ENCODE measurements at regions not wholly inside any gene's neighbourhood (a gene's known extent, or its start where the extent isn't known, plus 50 kb on each side); places are given as distances from the start of the nearest gene placed in this dataset.

DNA sequence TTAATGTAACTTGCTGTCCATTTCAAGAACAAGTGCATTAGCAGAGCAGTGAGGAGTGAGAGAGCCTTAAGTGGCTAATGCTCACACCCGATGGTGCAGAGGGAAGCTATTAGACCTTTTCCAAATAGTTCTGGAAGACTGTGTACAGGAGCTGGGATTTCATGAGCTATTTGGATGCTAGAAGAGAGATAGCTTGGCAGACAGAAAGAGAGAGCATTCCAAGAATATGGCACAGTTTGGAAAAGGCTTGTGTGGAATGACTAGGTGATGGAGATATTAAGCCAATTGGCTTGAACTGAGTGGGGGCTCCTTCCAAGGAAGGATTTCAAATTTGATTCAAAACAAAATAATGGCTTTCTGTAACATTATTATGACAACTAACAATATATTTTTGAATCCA, 1097.2 kb upstream of the TENM3 start:
- intact Hi-C loops (cut with DNase I; ENCODE audit: low total_unique reads): no loop called here
- no peak overlapping the region for H3K4me3 ChIP-seq (ENCODE audit: low read depth, poor library complexity, severe bottlenecking)
- no peak for DNase-seq (ENCODE audit: low spot score in 2 of 2)
- 69 to 74% methylated on average over 1 of the region's 1 CpG for WGBS, 2 donors
- TF ChIP-seq POLR2A (IDR thresholded peaks at IDR 0.05): no peak
- TF ChIP-seq, protein P1, sequence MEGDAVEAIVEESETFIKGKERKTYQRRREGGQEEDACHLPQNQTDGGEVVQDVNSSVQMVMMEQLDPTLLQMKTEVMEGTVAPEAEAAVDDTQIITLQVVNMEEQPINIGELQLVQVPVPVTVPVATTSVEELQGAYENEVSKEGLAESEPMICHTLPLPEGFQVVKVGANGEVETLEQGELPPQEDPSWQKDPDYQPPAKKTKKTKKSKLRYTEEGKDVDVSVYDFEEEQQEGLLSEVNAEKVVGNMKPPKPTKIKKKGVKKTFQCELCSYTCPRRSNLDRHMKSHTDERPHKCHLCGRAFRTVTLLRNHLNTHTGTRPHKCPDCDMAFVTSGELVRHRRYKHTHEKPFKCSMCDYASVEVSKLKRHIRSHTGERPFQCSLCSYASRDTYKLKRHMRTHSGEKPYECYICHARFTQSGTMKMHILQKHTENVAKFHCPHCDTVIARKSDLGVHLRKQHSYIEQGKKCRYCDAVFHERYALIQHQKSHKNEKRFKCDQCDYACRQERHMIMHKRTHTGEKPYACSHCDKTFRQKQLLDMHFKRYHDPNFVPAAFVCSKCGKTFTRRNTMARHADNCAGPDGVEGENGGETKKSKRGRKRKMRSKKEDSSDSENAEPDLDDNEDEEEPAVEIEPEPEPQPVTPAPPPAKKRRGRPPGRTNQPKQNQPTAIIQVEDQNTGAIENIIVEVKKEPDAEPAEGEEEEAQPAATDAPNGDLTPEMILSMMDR (IDR thresholded peaks at IDR 0.05): no peak

DNA sequence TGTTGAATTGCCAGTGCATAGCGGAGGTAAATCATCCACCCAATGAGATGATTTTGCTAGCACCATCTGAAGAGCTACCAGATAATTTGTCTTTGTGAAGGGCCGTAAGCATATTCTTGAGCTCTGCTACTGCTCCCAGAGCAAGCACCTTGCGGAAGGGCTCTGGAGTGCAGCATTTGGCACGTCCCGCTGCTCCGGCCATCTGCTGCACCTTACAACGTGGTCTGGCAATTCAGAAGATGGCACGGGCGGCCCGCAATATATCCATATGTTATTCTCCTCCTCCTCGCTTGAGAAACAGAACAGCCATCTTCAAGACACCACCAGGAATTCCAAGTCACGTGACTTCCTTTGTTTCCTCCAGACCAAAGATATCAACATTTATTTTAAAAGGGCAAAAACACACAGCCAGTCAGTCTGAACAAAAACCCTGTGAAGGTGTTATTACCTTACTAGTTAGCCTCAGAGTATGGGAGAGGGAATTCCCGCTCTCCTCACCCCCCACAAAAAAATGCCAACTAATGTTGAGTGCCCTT, 1095.7 kb upstream of the TENM3 start:
- no peak for TF ChIP-seq POLR2A (IDR thresholded peaks at IDR 0.05)
- TF ChIP-seq, protein P1 (IDR thresholded peaks at IDR 0.05): no peak
- WGBS, 2 donors: 85 to 89% methylated on average over 13 of the region's 13 CpGs
- intact Hi-C loops (cut with DNase I; ENCODE audit: low total_unique reads): no loop called here
- no peak for DNase-seq (ENCODE audit: low spot score in 2 of 2)
- H3K4me3 ChIP-seq (ENCODE audit: low read depth, poor library complexity, severe bottlenecking): no peak overlapping the region

DNA sequence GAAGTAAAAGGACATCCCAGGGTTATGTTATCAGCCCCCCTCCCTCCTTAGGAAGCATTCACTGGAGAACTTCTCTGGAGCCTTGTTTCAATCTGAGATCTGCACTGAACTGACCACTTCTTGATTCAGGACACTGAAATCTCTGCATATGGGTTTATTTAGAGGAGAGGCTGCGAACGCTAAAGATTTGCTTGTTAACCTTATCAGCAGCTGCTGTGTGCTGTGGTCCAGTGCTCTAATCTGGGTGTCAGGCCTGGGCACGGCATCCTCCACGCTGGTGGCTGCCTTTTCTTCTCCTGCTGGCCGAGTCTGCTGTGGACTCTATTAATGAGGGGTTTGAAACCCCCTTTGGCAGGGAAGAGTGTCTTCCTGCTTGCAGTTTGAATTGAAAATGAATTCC, 1094.7 kb upstream of the TENM3 start:
- no peak for TF ChIP-seq POLR2A (IDR thresholded peaks at IDR 0.05)
- TF ChIP-seq, protein P1 (IDR thresholded peaks at IDR 0.05): no peak
- DNase-seq (ENCODE audit: low spot score in 2 of 2): no peak
- 70 to 78% methylated on average over 5 of the region's 5 CpGs for WGBS, 2 donors
- no peak overlapping the region for H3K4me3 ChIP-seq (ENCODE audit: low read depth, poor library complexity, severe bottlenecking)
- intact Hi-C loops (cut with DNase I; ENCODE audit: low total_unique reads): no loop called here

DNA sequence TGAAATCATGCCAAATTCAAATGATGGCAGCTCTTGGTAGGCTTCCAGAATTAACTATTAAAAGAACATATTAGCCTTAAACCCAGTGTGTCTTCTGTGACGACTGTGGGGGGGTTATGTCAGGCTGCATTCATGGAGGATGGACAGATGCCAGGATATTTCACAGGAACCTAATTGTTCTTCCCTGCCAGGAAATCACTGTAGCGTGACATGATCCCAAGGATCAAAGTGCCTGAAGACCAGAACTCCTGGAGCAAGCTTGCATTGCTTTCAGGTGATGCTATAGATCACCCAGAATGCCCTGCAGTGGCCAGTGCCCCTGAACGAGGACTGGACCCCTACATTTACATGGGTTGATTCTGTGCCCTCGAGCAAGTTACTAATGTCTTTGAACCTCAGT, 1093.0 kb upstream of the TENM3 start:
- no peak for DNase-seq (ENCODE audit: low spot score in 2 of 2)
- no peak overlapping the region for H3K4me3 ChIP-seq (ENCODE audit: low read depth, poor library complexity, severe bottlenecking)
- 38 to 42% methylated on average over 4 of the region's 4 CpGs for WGBS, 2 donors
- intact Hi-C loops (cut with DNase I; ENCODE audit: low total_unique reads): no loop called here
- TF ChIP-seq, protein P1 (IDR thresholded peaks at IDR 0.05): no peak
- TF ChIP-seq POLR2A (IDR thresholded peaks at IDR 0.05): no peak

GRCh38 chr4:181151856-181152255, 1091.3 kb upstream of the TENM3 start:
- no peak overlapping the region for H3K4me3 ChIP-seq (ENCODE audit: low read depth, poor library complexity, severe bottlenecking)
- TF ChIP-seq, protein P1 (IDR thresholded peaks at IDR 0.05): no peak
- TF ChIP-seq POLR2A (IDR thresholded peaks at IDR 0.05): no peak
- intact Hi-C loops (cut with DNase I; ENCODE audit: low total_unique reads): no loop called here
- 80 to 85% methylated on average over 7 of the region's 7 CpGs for WGBS, 2 donors
- no peak for DNase-seq (ENCODE audit: low spot score in 2 of 2)

DNA sequence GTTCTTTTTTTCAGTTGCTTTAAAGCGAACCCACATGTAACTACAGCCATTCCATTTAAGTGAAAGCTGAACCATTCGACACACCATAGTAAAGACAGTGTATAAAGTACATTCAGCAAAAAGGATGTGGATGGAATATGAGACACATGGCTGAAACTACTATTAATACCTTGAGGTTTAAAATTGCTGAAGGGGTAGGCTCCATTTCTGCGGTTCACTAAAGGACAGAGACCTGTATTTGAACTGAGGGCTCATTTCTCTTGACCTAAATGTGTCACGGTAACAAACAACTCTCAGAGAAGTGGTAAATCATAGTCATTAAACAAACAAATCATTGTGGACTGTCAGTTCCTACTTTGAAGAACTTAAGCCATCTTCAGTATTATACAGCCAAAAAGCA, 1085.6 kb upstream of the TENM3 start:
- no peak overlapping the region for H3K4me3 ChIP-seq (ENCODE audit: low read depth, poor library complexity, severe bottlenecking)
- intact Hi-C loops (cut with DNase I; ENCODE audit: low total_unique reads): no loop called here
- TF ChIP-seq, protein P1 (IDR thresholded peaks at IDR 0.05): no peak
- no peak for TF ChIP-seq POLR2A (IDR thresholded peaks at IDR 0.05)
- 58 to 61% methylated on average over 4 of the region's 4 CpGs for WGBS, 2 donors
- DNase-seq (ENCODE audit: low spot score in 2 of 2): no peak
